Neural cell (in vitro differentiated cells): ENCODE measurements at regions not wholly inside any gene's neighbourhood (a gene's known extent, or its start where the extent isn't known, plus 50 kb on each side); places are given as distances from the start of the nearest gene placed in this dataset.

ENCODE experiments used
- H2AFZ ChIP-seq: fragments of 200-600, 300-800 bp; sonication (generic), shearing (Covaris generic); 2 replicates; pipeline ENCODE4 v1.6.0; 2014; ENCODE audit warnings: low read depth, mild to moderate bottlenecking, antibody characterized with exemption, low read length, moderate library complexity
- H3F3A ChIP-seq: fragments of 200-600 bp; shearing (Covaris generic); 2 replicates; pipeline ENCODE4 v1.6.1; 2016; ENCODE audit warnings: mild to moderate bottlenecking, moderate library complexity, mixed read lengths, antibody characterized with exemption, low read length; ENCODE audit not compliant: insufficient read depth, poor library complexity, severe bottlenecking
- H3K27ac ChIP-seq: fragments of 200-600, 300-800 bp; sonication (generic), shearing (Covaris generic); 2 replicates; pipeline ENCODE4 v1.5.1; 2014; ENCODE audit warnings: mild to moderate bottlenecking, low read length, moderate library complexity
- H3K27me3 ChIP-seq: fragments of 300-800, 200-600 bp; sonication (generic), shearing (Covaris generic); 2 replicates; pipeline ENCODE4 v1.6.0; 2014; ENCODE audit warnings: mild to moderate bottlenecking, low read depth, low read length, moderate library complexity; ENCODE audit not compliant: insufficient read depth
- H3K36me3 ChIP-seq: fragments of 300-800, 200-600 bp; sonication (generic), shearing (Covaris generic); 2 replicates; pipeline ENCODE4 v1.5.1; 2014; ENCODE audit warnings: mild to moderate bottlenecking, antibody characterized with exemption, low read length, moderate library complexity; ENCODE audit not compliant: insufficient read depth
- H3K4me2 ChIP-seq: fragments of 300-800, 200-600 bp; sonication (generic), shearing (Covaris generic); 2 replicates; pipeline ENCODE4 v1.6.0; 2014; ENCODE audit warnings: mild to moderate bottlenecking, low read length
- H3K4me3 ChIP-seq: fragments of 300-800, 200-600 bp; sonication (generic), shearing (Covaris generic); 2 replicates; pipeline ENCODE4 v1.5.1; 2014; ENCODE audit warnings: mild to moderate bottlenecking, low read length, moderate library complexity
- H3K79me2 ChIP-seq: fragments of 200-600 bp; shearing (Covaris generic); replicated peaks from 2 replicates; pipeline ENCODE4 v1.6.0; 2014; ENCODE audit warnings: mild to moderate bottlenecking, low read length, moderate library complexity; ENCODE audit not compliant: insufficient read depth
- H3K9ac ChIP-seq: fragments of 300-800, 200-600 bp; sonication (generic), shearing (Covaris generic); 2 replicates; pipeline ENCODE4 v1.6.1; 2016; ENCODE audit warnings: mild to moderate bottlenecking, low read length, mixed read lengths
- H3K9me2 ChIP-seq: fragments of 200-600 bp; shearing (Covaris generic); 2 replicates; pipeline ENCODE4 v1.6.1; 2016; ENCODE audit warnings: mild to moderate bottlenecking, low read length, mixed read lengths; ENCODE audit not compliant: insufficient read depth
- H3K9me3 ChIP-seq: fragments of 200-600, 300-800 bp; sonication (generic), shearing (Covaris generic); 2 replicates; pipeline ENCODE4 v1.6.1; 2016; ENCODE audit warnings: mild to moderate bottlenecking, mixed run types, low read length, moderate library complexity, mixed read lengths
- H4K20me1 ChIP-seq: fragments of 200-600 bp; shearing (Covaris generic); 2 replicates; pipeline ENCODE4 v1.6.1; 2016; ENCODE audit warnings: mild to moderate bottlenecking, mixed run types; ENCODE audit not compliant: insufficient read depth
- EP300 ChIP-seq: fragments of 450-650 bp; conservative IDR thresholded peaks from 2 replicates; pipeline ENCODE4 v1.6.1; 2014; ENCODE audit warnings: antibody characterized with exemption, mild to moderate bottlenecking, moderate library complexity; ENCODE audit not compliant: poor library complexity, severe bottlenecking
- EZH2 ChIP-seq: fragments of 200-600, 300-800 bp; shearing (Covaris generic), sonication (generic); IDR thresholded peaks from 2 replicates; pipeline ENCODE4 v1.6.1; 2014; ENCODE audit warnings: antibody characterized with exemption, low read length, borderline replicate concordance, mild to moderate bottlenecking; ENCODE audit not compliant: insufficient read depth, poor library complexity, severe bottlenecking
- MXI1 ChIP-seq: fragments of 450-650 bp; conservative IDR thresholded peaks from 2 replicates; pipeline ENCODE4 v1.6.1; 2014; ENCODE audit warnings: antibody characterized with exemption, mild to moderate bottlenecking; ENCODE audit not compliant: poor library complexity, severe bottlenecking
- POLR2AphosphoS5 ChIP-seq: IDR thresholded peaks from 2 replicates; pipeline ENCODE4 v1.6.1; 2012
- RAD21 ChIP-seq: fragments of 450-650 bp; conservative IDR thresholded peaks from 2 replicates; pipeline ENCODE4 v1.6.1; 2014; ENCODE audit warnings: antibody characterized with exemption, mild to moderate bottlenecking, moderate library complexity
- SMC3 ChIP-seq: fragments of 450-650 bp; conservative IDR thresholded peaks from 2 replicates; pipeline ENCODE4 v1.6.1; 2014; ENCODE audit warnings: antibody characterized with exemption, mild to moderate bottlenecking, moderate library complexity; ENCODE audit not compliant: poor library complexity
- TAF1 ChIP-seq: IDR thresholded peaks from 2 replicates; pipeline ENCODE4 v1.6.1; 2012; ENCODE audit warnings: low read depth
- TF ChIP-seq, protein P1 (sequence below): fragments of 450-650 bp; IDR thresholded peaks from 2 replicates; pipeline ENCODE4 v1.5.1; 2014; ENCODE audit warnings: antibody characterized with exemption, mild to moderate bottlenecking, moderate library complexity; ENCODE audit not compliant: poor library complexity, severe bottlenecking
- TF ChIP-seq, protein P2 (sequence below): IDR thresholded peaks from 2 replicates; pipeline ENCODE4 v1.6.1; 2012; ENCODE audit warnings: borderline replicate concordance

DNA sequence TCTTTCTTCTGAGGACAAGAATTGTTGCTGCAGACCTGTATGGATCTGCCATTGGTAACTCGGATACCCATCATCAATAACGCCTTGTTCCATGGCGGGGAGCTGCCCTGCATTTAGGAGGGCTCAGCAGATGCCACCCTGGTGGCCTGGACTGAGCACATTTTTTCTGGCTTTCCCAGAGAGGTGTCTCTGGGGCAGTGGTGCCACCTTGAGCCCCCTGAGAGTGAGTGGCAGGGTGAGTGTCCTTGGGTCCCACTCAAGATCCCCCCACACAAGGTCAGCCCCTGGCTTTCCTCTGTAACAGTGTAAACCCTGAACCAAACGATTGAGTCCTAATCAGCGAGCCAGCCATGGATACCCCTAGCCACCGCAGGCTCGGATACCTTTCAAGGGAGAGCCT is 258.6 kb downstream of the GLRX3 start:
- no peak overlapping the region for H3K4me3 ChIP-seq
- H3K27me3 ChIP-seq = no peaks in the 10 kb centered on the region
- H2AFZ ChIP-seq = no peak overlapping the region
- H3K4me2 ChIP-seq = no peak overlapping the region
- H4K20me1 ChIP-seq = no peaks in the 10 kb centered on the region
- no peaks in the 10 kb centered on the region for H3K36me3 ChIP-seq
- no peak overlapping the region for H3K9ac ChIP-seq
- H3K27ac ChIP-seq = no peak overlapping the region
- no peaks in the 10 kb centered on the region for H3K9me2 ChIP-seq
- H3K79me2 ChIP-seq = no peaks in the 10 kb centered on the region
- TF ChIP-seq EZH2 = no peak
- TF ChIP-seq POLR2AphosphoS5 = no peak
- TF ChIP-seq RAD21 = no peak
- TF ChIP-seq SMC3 = no peak
- TF ChIP-seq, protein P1, sequence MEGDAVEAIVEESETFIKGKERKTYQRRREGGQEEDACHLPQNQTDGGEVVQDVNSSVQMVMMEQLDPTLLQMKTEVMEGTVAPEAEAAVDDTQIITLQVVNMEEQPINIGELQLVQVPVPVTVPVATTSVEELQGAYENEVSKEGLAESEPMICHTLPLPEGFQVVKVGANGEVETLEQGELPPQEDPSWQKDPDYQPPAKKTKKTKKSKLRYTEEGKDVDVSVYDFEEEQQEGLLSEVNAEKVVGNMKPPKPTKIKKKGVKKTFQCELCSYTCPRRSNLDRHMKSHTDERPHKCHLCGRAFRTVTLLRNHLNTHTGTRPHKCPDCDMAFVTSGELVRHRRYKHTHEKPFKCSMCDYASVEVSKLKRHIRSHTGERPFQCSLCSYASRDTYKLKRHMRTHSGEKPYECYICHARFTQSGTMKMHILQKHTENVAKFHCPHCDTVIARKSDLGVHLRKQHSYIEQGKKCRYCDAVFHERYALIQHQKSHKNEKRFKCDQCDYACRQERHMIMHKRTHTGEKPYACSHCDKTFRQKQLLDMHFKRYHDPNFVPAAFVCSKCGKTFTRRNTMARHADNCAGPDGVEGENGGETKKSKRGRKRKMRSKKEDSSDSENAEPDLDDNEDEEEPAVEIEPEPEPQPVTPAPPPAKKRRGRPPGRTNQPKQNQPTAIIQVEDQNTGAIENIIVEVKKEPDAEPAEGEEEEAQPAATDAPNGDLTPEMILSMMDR = no peak
- no peak for TF ChIP-seq EP300
- TF ChIP-seq, protein P2, sequence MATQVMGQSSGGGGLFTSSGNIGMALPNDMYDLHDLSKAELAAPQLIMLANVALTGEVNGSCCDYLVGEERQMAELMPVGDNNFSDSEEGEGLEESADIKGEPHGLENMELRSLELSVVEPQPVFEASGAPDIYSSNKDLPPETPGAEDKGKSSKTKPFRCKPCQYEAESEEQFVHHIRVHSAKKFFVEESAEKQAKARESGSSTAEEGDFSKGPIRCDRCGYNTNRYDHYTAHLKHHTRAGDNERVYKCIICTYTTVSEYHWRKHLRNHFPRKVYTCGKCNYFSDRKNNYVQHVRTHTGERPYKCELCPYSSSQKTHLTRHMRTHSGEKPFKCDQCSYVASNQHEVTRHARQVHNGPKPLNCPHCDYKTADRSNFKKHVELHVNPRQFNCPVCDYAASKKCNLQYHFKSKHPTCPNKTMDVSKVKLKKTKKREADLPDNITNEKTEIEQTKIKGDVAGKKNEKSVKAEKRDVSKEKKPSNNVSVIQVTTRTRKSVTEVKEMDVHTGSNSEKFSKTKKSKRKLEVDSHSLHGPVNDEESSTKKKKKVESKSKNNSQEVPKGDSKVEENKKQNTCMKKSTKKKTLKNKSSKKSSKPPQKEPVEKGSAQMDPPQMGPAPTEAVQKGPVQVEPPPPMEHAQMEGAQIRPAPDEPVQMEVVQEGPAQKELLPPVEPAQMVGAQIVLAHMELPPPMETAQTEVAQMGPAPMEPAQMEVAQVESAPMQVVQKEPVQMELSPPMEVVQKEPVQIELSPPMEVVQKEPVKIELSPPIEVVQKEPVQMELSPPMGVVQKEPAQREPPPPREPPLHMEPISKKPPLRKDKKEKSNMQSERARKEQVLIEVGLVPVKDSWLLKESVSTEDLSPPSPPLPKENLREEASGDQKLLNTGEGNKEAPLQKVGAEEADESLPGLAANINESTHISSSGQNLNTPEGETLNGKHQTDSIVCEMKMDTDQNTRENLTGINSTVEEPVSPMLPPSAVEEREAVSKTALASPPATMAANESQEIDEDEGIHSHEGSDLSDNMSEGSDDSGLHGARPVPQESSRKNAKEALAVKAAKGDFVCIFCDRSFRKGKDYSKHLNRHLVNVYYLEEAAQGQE = no peak
- TF ChIP-seq TAF1 = no peak
- H3K9me3 ChIP-seq = no peaks in the 10 kb centered on the region
- H3F3A ChIP-seq = no peaks in the 10 kb centered on the region

DNA sequence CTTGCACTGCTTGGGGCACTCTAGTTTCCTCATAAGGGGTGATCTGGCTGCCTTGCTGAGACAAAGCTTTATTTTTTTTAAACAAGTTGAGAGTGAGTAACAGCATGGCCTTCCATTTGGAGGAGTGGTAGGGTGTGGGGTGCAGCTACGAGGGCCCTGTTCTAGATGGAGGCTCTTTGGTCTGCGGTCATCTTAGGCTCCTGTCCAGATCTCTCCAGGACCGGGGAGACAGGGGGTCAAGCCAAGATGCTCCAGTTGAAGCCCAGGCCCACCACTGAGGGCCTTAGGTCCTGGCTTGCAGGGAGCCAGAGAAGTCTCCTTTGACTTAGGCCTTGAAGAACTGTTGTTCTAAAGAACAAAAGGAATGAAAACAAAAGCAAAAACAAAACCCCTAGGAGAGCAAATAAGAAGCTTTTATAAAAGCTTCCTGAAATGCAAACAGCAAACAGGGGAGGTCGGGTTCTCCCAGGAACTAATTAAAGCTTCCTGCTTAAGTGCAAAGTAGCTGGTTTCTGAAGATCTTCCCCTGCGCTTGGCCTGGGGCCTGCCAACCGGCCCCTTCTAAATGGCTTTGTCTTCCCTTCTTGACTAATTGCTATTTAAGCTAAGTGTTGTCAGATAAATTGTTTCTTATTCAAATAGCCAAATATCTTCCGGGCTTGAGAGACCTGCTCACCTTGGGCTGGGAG is 259.2 kb downstream of the GLRX3 start:
- no peak overlapping the region for H3K4me3 ChIP-seq
- no peaks in the 10 kb centered on the region for H3K79me2 ChIP-seq
- no peaks in the 10 kb centered on the region for H3F3A ChIP-seq
- H3K9me2 ChIP-seq = no peaks in the 10 kb centered on the region
- H3K36me3 ChIP-seq = no peaks in the 10 kb centered on the region
- H3K27ac ChIP-seq = no peak overlapping the region
- TF ChIP-seq POLR2AphosphoS5 (no peak), MXI1 (no peak), SMC3 (no peak), EZH2 (no peak), RAD21 (no peak), EP300 (no peak), TAF1 (no peak)
- TF ChIP-seq, protein P2 = no peak
- TF ChIP-seq, protein P1 = no peak
- no peaks in the 10 kb centered on the region for H3K9me3 ChIP-seq
- H4K20me1 ChIP-seq = no peaks in the 10 kb centered on the region
- no peak overlapping the region for H3K4me2 ChIP-seq
- H2AFZ ChIP-seq = no peak overlapping the region
- no peaks in the 10 kb centered on the region for H3K27me3 ChIP-seq
- no peak overlapping the region for H3K9ac ChIP-seq
